Endothelial cell (in vitro differentiated cells): ENCODE measurements at regions not wholly inside any gene's neighbourhood (a gene's known extent, or its start where the extent isn't known, plus 50 kb on each side); places are given as distances from the start of the nearest gene placed in this dataset.

Source experiments
- DNase-seq: peaks from one replicate; pipeline ENCODE4 v3.0.0; 2021; ENCODE audit warnings: low spot score
- H3K27ac Mint-ChIP-seq: one replicate; pipeline ENCODE4 v1.8.0; 2021; ENCODE audit warnings: mixed read lengths, inconsistent platforms; ENCODE audit not compliant: unreplicated experiment
- H3K27me3 Mint-ChIP-seq: one replicate; pipeline ENCODE4 v1.8.0; 2021; ENCODE audit warnings: mild to moderate bottlenecking, moderate library complexity, mixed read lengths, inconsistent platforms; ENCODE audit not compliant: unreplicated experiment
- H3K36me3 Mint-ChIP-seq: one replicate; pipeline ENCODE4 v1.8.0; 2021; ENCODE audit warnings: mild to moderate bottlenecking, low read depth, mixed read lengths, inconsistent platforms; ENCODE audit not compliant: unreplicated experiment
- H3K4me1 Mint-ChIP-seq: one replicate; pipeline ENCODE4 v1.8.0; 2021; ENCODE audit warnings: mild to moderate bottlenecking, mixed read lengths, inconsistent platforms; ENCODE audit not compliant: unreplicated experiment
- H3K4me3 Mint-ChIP-seq: one replicate; pipeline ENCODE4 v1.8.0; 2021; ENCODE audit warnings: mild to moderate bottlenecking, mixed read lengths, inconsistent platforms; ENCODE audit not compliant: unreplicated experiment
- H3K9me3 Mint-ChIP-seq: one replicate; pipeline ENCODE4 v1.8.0; 2021; ENCODE audit warnings: mixed read lengths, inconsistent platforms; ENCODE audit not compliant: unreplicated experiment
- TF ChIP-seq, protein P1 (sequence below): fragments of 200-600 bp; sonication (generic); IDR thresholded peaks from one replicate; pipeline ENCODE4 v1.5.0; 2021; ENCODE audit warnings: antibody characterized with exemption; ENCODE audit not compliant: unreplicated experiment

DNA sequence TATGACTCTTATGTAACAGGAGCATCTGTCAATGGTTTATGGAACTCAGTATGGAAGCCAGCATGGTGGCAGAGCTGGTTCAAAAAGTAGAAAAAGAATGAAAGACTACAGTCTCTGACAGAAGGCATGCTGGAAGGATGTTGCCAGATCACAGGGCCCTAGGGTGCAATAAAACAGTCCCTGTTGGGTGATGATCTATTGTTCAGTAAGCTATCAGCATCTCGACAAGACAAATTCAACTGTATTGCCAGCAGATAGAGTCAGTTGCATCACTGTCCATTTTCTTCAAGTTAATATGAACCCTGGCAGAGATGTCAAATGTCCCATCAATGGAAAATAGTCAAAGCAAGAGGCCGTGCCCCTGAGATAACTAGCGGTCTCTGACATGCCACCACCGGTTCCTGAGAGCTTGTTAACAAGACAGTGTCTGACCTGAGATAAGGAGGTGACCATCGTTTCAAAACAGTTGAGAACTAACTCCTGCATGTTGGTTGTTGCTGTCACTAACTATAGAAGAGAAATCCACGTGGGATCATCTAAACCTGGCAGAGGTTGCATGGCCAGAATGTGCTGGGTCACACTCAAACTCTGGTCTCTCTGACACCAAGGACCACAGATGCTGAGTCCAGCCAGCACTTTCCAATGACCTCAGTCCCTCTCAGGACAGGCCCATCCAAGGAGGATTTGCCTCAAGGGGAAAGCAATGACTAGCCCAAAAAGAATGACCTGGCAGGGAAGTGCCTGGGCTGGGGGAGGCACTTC lies 125.9 kb downstream of the RIPK4 start:
- DNase-seq: no peak
- TF ChIP-seq, protein P1, sequence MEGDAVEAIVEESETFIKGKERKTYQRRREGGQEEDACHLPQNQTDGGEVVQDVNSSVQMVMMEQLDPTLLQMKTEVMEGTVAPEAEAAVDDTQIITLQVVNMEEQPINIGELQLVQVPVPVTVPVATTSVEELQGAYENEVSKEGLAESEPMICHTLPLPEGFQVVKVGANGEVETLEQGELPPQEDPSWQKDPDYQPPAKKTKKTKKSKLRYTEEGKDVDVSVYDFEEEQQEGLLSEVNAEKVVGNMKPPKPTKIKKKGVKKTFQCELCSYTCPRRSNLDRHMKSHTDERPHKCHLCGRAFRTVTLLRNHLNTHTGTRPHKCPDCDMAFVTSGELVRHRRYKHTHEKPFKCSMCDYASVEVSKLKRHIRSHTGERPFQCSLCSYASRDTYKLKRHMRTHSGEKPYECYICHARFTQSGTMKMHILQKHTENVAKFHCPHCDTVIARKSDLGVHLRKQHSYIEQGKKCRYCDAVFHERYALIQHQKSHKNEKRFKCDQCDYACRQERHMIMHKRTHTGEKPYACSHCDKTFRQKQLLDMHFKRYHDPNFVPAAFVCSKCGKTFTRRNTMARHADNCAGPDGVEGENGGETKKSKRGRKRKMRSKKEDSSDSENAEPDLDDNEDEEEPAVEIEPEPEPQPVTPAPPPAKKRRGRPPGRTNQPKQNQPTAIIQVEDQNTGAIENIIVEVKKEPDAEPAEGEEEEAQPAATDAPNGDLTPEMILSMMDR: no peak
- Mint-ChIP-seq H3K27me3 (peaks cover 6% of the 10 kb centered on the region), H3K4me3 (no peak overlapping the region), H3K36me3 (peaks cover under 1% of the 10 kb centered on the region), H3K4me1 (no peaks in the 10 kb centered on the region), H3K27ac (no peak overlapping the region), H3K9me3 (no peaks in the 10 kb centered on the region)

DNA sequence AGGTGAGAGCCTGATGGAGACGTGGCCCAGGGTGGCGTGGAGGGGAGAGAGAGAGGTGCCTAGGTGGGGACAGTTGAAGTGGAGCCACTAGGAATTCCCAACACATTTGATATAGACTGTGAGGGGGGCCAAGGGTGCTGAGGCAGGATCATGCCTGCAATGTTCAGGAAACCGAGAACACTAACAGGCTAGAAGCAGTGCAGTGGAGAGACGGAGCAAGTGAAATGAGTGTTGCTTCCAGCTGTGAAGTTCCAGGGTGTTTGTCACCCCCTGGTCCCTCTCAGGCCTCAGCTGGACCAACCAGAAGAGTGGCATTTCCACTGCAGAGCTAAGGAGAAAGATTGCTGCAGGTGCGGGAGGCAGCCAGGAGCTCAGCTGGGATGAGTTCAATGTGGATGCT lies 127.1 kb downstream of the RIPK4 start:
- TF ChIP-seq, protein P1: no peak
- no peak for DNase-seq
- Mint-ChIP-seq H3K9me3 (no peaks in the 10 kb centered on the region), H3K27ac (no peak overlapping the region), H3K4me1 (no peaks in the 10 kb centered on the region), H3K36me3 (peaks cover 6% of the 10 kb centered on the region), H3K4me3 (no peak overlapping the region), H3K27me3 (peaks cover 10% of the 10 kb centered on the region)

DNA sequence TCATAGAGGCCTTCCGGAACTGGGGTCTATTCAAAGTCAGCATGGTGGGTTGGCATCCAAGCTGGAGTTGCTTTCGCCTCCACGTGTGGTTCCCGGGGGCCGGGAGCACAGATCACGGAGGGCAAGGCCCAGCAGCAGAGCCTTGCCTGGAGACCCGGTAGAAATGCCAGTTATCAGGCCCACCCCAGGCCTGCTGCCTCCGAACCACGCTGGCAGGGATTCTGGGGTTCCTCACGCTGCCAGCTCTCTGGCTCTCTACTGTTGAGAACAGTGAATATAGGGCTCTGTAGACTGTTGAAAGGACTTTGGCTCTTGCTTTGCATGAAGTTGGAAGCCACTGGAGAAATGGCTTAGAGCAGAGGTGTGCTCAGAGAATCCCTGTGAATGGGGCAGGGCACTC lies 127.5 kb downstream of the RIPK4 start:
- Mint-ChIP-seq H3K4me1 (no peaks in the 10 kb centered on the region), H3K36me3 (peaks cover 6% of the 10 kb centered on the region), H3K9me3 (no peaks in the 10 kb centered on the region), H3K27ac (no peak overlapping the region), H3K27me3 (peaks cover 9% of the 10 kb centered on the region), H3K4me3 (no peak overlapping the region)
- TF ChIP-seq, protein P1: no peak
- no peak for DNase-seq

DNA sequence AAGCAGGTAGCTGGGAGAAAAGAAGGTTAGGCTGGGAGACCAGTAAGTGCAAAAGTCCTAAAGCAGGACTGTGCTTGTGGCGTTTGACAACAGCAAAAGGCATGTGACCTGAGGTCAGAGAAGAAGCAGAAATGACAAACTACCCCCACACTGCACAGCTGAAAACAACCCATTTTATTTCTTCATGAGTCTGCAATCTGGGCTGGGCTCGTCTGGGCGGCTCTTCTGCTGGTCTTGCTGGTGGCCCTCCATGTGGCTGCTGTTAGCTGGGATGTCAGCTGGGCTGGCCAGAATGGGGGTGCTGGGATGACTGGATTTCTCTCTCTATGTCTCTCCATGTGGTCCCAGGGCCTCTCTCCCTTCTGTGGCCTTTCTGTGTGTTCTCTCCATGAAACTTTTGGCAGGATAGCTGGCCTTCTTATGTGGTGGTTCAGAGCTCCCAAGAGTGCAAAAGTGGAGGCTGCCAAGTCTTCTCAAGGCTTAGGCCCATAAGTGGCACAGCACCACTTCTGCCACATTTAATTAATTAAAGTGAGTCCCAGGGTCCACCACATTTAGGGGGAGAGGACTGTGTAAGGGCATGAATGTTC lies 128.6 kb downstream of the RIPK4 start:
- no peak for DNase-seq
- H3K27ac Mint-ChIP-seq: no peak overlapping the region
- H3K4me1 Mint-ChIP-seq: no peaks in the 10 kb centered on the region
- TF ChIP-seq, protein P1: no peak
- H3K9me3 Mint-ChIP-seq: no peaks in the 10 kb centered on the region
- no peak overlapping the region for H3K4me3 Mint-ChIP-seq
- peaks cover 13% of the 10 kb centered on the region for H3K27me3 Mint-ChIP-seq
- peaks cover 6% of the 10 kb centered on the region for H3K36me3 Mint-ChIP-seq
